WI38 (cell line): ENCODE measurements at regions not wholly inside any gene's neighbourhood (a gene's known extent, or its start where the extent isn't known, plus 50 kb on each side); places are given as distances from the start of the nearest gene placed in this dataset.
"Not testable (repeated sequence)": the region's sequence is repeated elsewhere in the genome, so short reads cannot be mapped to it uniquely, and the experiment has no call there.

Experiments
- H3K4me3 ChIP-seq: 2 replicates; pipeline ENCODE4 v1.5.1; 2011; ENCODE audit warnings: low read depth, mild to moderate bottlenecking, control low read depth, low read length
- CTCF ChIP-seq: IDR thresholded peaks from 2 replicates; pipeline ENCODE4 v1.5.1; 2012; ENCODE audit warnings: low read depth, mild to moderate bottlenecking, control low read depth, low read length

GRCh38 chr3:125914608-125915436 is 54.2 kb upstream of the ROPN1B start:
- H3K4me3 ChIP-seq: peak overlapping the region; percentile 65

- H3K4me3 ChIP-seq: peak overlapping the region; percentile 65
Observed at GRCh38 chr3:125915437-125915787, 53.6 kb upstream of the ROPN1B start.

GRCh38 chr3:125915792-125916375 is 53.1 kb upstream of the ROPN1B start:
- H3K4me3 ChIP-seq: peak overlapping the region; percentile 65

GRCh38 chr3:125916376-125916978 is 52.5 kb upstream of the ROPN1B start:
- H3K4me3 ChIP-seq: peak overlapping the region; percentile 74
- TF ChIP-seq CTCF: no peak

- H3K4me3 ChIP-seq: peak overlapping the region; percentile 74
Observed at GRCh38 chr3:125917020-125917549, 51.9 kb upstream of the ROPN1B start.

GRCh38 chr3:125918024-125918423 is 51.0 kb upstream of the ROPN1B start:
- H3K4me3 ChIP-seq: not testable (repeated sequence)

GRCh38 chr3:125918451-125918850 is 50.5 kb upstream of the ROPN1B start:
- H3K4me3 ChIP-seq: not testable (repeated sequence)

GRCh38 chr3:125918866-125919265 is 50.1 kb upstream of the ROPN1B start:
- not testable (repeated sequence) for H3K4me3 ChIP-seq
